Transverse colon (tissue), 4 donors: ENCODE measurements at regions not wholly inside any gene's neighbourhood (a gene's known extent, or its start where the extent isn't known, plus 50 kb on each side); places are given as distances from the start of the nearest gene placed in this dataset.

ENCODE experiments used
- DNase-seq: peaks from one replicate; pipeline ENCODE4 v3.0.0-alpha.2; 2019
- H3K27ac ChIP-seq, 4 donors: fragments of 200-600 bp; sonication (generic); 2 replicates each; pipeline ENCODE4 v1.5.1; 2016 to 2018; ENCODE audit warnings: inconsistent platforms in 4 of 4
- H3K27me3 ChIP-seq: fragments of 200-600 bp; sonication (generic); 2 replicates; pipeline ENCODE4 v1.5.1; 2017; ENCODE audit warnings: inconsistent platforms
- H3K36me3 ChIP-seq, 4 donors: fragments of 200-600 bp; sonication (generic); 2 replicates each; pipeline ENCODE4 v1.5.1; 2017 to 2019; ENCODE audit warnings: inconsistent platforms in 4 of 4
- H3K4me1 ChIP-seq, 4 donors: fragments of 200-600 bp; sonication (generic); 2 replicates each; pipeline ENCODE4 v1.5.1; 2017 to 2020; ENCODE audit warnings: inconsistent platforms in 4 of 4
- H3K4me3 ChIP-seq, 4 donors: fragments of 200-600 bp; sonication (generic); 1 replicate in 1 of 4; 2 replicates in 3 of 4; pipeline versions ENCODE4 v1.5.1 to v1.6.1; 2017 to 2019; ENCODE audit warnings: inconsistent platforms in 4 of 4
- H3K9me3 ChIP-seq, 2 donors: fragments of 200-600 bp; sonication (generic); 2 replicates each; pipeline ENCODE4 v1.5.1; 2017 to 2019; ENCODE audit warnings: inconsistent platforms in 2 of 2
- EP300 ChIP-seq: sonication (generic); formaldehyde crosslinking; IDR thresholded peaks from one replicate; pipeline ENCODE4 v1.6.1; 2017; ENCODE audit warnings: antibody characterized with exemption, low read depth
- POLR2A ChIP-seq: fragments of 450-650 bp; IDR thresholded peaks from one replicate; pipeline ENCODE4 v1.6.1; 2016; ENCODE audit warnings: antibody characterized with exemption, mild to moderate bottlenecking, moderate library complexity
- POLR2AphosphoS5 ChIP-seq, 3 donors: sonication (generic); formaldehyde crosslinking; IDR thresholded peaks; one replicate each; pipeline ENCODE4 v1.6.1; 2016; ENCODE audit warnings: antibody characterized with exemption in 3 of 3
- WGBS, 2 donors: methylation state at CpG; one replicate each; pipeline ENCODE4 v1.1.5; 2018; ENCODE audit warnings: low coverage in 1 of 2; 5-methylcytosine and 5-hydroxymethylcytosine counted together
- in situ Hi-C, 4 donors: fragments of 200-750 bp; cut with MboI; loops; one replicate each; pipeline versions ENCODE4 v1.15.0 to v1.15.1; 2017; ENCODE audit warnings: low sequenced_read_pairs in 3 of 4, low pct_ligation_motif_present in 1 of 4, low pct_unique_long_range_greater_than_20kb in 1 of 4
- intact Hi-C: fragments of 100-400 bp; cut with DNase I; formaldehyde crosslinking; loops from one replicate; pipeline ENCODE4 v1.15.1; 2023; ENCODE audit warnings: low total_unique reads
- TF ChIP-seq, protein P1 (sequence below), 5 experiments: fragments of 200-600 bp in 3 of 5; fragments of 450-650 bp in 2 of 5; sonication (generic) in 3 of 5; IDR thresholded peaks; 1 replicate in 2 of 5; 2 replicates in 3 of 5; pipeline ENCODE4 v1.5.1; 2016 to 2017; ENCODE audit warnings: antibody characterized with exemption in 5 of 5, inconsistent platforms in 3 of 5, mild to moderate bottlenecking in 2 of 5, moderate library complexity in 1 of 5

DNA sequence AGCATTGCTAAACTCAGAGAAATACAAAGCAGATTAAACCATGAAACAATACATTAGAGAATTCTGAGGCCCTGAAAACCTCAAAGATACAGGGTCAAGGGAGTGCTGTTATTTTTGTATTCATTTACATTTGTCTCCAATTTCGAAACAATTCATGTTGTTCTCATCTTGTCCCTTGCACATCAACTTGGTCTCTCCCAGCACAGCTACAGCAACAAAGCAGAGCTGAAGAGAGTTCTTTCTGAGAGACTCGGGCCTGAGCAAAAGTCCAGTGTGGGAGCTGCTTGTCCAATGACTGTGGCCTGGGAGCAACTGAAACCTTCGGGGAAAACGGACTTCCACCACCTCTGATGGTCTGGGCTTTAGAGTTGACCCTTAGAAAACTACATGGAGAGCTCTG lies 79.4 kb upstream of the CDKN3 start:
- intact Hi-C loops (no loop called here), in situ Hi-C loops (no loop called here)
- H3K4me1 ChIP-seq, result no peaks in the 10 kb centered on the region
- no peak overlapping the region for H3K27ac ChIP-seq
- no peak for DNase-seq
- WGBS, 2 donors, result 80 to 93% methylated on average over 2 to 4 of the region's 4 CpGs
- H3K4me3 ChIP-seq, result no peak overlapping the region
- no peaks in the 10 kb centered on the region for H3K36me3 ChIP-seq
- H3K27me3 ChIP-seq, result no peaks in the 10 kb centered on the region
- no peaks in the 10 kb centered on the region for H3K9me3 ChIP-seq
- TF ChIP-seq POLR2AphosphoS5 (IDR thresholded peaks at IDR 0.05), result no peak
- TF ChIP-seq POLR2A, result no peak
- TF ChIP-seq EP300, result no peak
- TF ChIP-seq, protein P1, sequence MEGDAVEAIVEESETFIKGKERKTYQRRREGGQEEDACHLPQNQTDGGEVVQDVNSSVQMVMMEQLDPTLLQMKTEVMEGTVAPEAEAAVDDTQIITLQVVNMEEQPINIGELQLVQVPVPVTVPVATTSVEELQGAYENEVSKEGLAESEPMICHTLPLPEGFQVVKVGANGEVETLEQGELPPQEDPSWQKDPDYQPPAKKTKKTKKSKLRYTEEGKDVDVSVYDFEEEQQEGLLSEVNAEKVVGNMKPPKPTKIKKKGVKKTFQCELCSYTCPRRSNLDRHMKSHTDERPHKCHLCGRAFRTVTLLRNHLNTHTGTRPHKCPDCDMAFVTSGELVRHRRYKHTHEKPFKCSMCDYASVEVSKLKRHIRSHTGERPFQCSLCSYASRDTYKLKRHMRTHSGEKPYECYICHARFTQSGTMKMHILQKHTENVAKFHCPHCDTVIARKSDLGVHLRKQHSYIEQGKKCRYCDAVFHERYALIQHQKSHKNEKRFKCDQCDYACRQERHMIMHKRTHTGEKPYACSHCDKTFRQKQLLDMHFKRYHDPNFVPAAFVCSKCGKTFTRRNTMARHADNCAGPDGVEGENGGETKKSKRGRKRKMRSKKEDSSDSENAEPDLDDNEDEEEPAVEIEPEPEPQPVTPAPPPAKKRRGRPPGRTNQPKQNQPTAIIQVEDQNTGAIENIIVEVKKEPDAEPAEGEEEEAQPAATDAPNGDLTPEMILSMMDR (IDR thresholded peaks at IDR 0.05), result no peak

DNA sequence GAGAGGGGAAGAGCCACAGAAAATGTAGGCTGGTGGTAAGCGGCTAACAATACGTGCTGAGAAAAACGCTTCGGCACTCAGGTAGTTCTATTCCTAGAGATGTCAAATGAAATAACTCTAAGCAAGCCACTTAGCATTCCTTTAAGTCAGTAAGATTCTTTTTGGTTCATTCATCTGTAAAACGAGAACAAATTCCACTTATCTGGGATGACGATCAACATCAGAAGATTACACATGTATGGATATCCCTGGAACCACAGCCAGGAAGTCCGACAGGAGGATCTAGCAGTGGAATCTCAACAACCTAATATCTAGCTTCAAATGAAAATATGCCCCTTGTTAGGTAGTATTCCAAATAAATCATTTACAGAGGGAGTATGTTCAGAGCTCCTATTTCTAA lies 74.6 kb upstream of the CDKN3 start:
- H3K9me3 ChIP-seq, result no peaks in the 10 kb centered on the region
- H3K27me3 ChIP-seq, result no peaks in the 10 kb centered on the region
- DNase-seq, result no peak
- no peaks in the 10 kb centered on the region for H3K36me3 ChIP-seq
- TF ChIP-seq POLR2A, result no peak
- no peak for TF ChIP-seq EP300
- no peak for TF ChIP-seq POLR2AphosphoS5 (IDR thresholded peaks at IDR 0.05)
- TF ChIP-seq, protein P1 (IDR thresholded peaks at IDR 0.05), result no peak
- no peak overlapping the region for H3K27ac ChIP-seq
- H3K4me3 ChIP-seq, result no peak overlapping the region
- in situ Hi-C loops, result no loop called here
- WGBS, 2 donors, result 75 to 83% methylated on average over 3 to 7 of the region's 7 CpGs
- intact Hi-C loops, result loop anchor here (1.0 kb wide), 1 partner anchor 18 kb away; no protein-coding TSS in a partner anchor
- H3K4me1 ChIP-seq, result no peaks in the 10 kb centered on the region

DNA sequence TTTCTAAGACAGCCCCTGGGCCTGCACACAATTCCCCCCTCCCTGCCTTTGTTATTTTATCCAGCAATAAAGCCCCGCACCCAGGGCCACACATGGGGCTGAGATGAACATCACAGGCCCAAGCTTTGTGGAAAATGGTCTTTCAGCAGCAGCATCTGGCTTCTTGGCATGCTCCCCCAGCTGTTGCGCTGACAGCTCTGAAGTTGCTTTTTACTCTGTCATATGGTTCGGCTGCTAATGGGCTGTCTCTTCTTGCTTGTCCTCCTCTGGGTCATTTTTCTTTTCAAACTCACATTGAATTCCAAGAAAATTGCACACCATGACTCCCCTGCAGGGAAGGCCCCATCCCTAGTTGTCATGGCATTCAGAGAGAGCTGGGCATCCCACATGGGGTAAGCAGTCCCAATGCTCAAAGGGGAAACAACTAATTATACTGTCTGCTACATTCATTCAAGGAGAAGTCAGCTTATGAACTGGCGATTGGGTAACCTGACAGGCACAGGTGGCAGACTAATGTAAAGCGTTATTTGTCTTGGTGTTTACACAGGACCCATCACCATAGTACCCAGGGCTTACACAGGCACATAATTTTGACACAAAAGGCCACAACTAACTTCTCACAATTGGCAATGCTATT lies 74.0 kb upstream of the CDKN3 start:
- Histone ChIP-seq H3K27ac (no peak overlapping the region), H3K4me3 (no peak overlapping the region), H3K36me3 (no peaks in the 10 kb centered on the region), H3K9me3 (no peaks in the 10 kb centered on the region), H3K27me3 (no peaks in the 10 kb centered on the region), H3K4me1 (no peaks in the 10 kb centered on the region)
- in situ Hi-C loops (no loop called here), intact Hi-C loops (loop anchor here (1.0 kb wide), 1 partner anchor 19 kb away; no protein-coding TSS in a partner anchor)
- no peak for TF ChIP-seq POLR2AphosphoS5 (IDR thresholded peaks at IDR 0.05)
- TF ChIP-seq, protein P1 (IDR thresholded peaks at IDR 0.05), result no peak
- no peak for TF ChIP-seq EP300
- TF ChIP-seq POLR2A, result no peak
- no peak for DNase-seq
- 88% methylated on average over 5 of the region's 5 CpGs; no CpG with 5 or more reads in 1 of the 2 donors for WGBS, 2 donors

DNA sequence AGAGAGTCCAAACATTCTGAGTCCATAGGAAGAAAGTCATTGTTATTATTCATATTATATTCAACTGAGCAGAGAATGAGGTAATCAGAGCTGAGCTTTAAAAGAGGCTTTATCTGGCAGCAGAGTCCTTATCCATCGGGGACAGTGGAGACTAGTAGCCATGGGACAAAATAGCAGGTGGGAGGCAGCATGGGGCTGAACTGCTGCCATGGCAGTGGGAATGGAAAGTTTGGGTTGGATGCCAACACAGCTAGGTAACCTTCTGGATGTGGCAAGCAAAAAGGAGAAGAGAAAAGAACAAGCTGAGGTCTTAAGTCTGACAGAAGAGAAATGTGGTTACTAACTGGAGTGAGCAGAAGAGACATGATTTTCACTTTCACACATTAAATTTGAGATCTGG lies 71.0 kb upstream of the CDKN3 start:
- H3K9me3 ChIP-seq, result no peaks in the 10 kb centered on the region
- TF ChIP-seq EP300 (no peak), POLR2A (no peak), POLR2AphosphoS5 (IDR thresholded peaks at IDR 0.05) (no peak)
- TF ChIP-seq, protein P1 (IDR thresholded peaks at IDR 0.05), result no peak
- H3K4me3 ChIP-seq, result no peak overlapping the region
- H3K27me3 ChIP-seq, result no peaks in the 10 kb centered on the region
- DNase-seq, result no peak
- intact Hi-C loops (no loop called here), in situ Hi-C loops (loop anchor here (25.0 kb wide), 4 partner anchors 363 to 1038 kb away; partner anchors contain the start of gene BMP4 (in 1 of the 4))
- WGBS, 2 donors, result 80 to 85% methylated on average over 1 of the region's 1 CpG
- H3K27ac ChIP-seq, result no peak overlapping the region
- peaks cover 0 to 9% (median 4%) of the 10 kb centered on the region in 4 donors for H3K4me1 ChIP-seq
- H3K36me3 ChIP-seq, result no peaks in the 10 kb centered on the region
